Gastrocnemius medialis (tissue), 4 donors: ENCODE measurements at regions not wholly inside any gene's neighbourhood (a gene's known extent, or its start where the extent isn't known, plus 50 kb on each side); places are given as distances from the start of the nearest gene placed in this dataset.
"Not testable (repeated sequence)": the region's sequence is repeated elsewhere in the genome, so short reads cannot be mapped to it uniquely, and the experiment has no call there.

Experiments
- ATAC-seq, 2 donors: fragments of 150-250 bp; one replicate each; pipeline ENCODE4 v1.9.1; 2016
- DNase-seq, 2 donors: peaks; one replicate each; pipeline ENCODE4 v3.0.0-alpha.2; 2019
- H3K27ac ChIP-seq, 4 donors: fragments of 200-600 bp; sonication (generic); 1 replicate in 1 of 4; 2 replicates in 3 of 4; pipeline ENCODE4 v1.5.1; 2016 to 2018; ENCODE audit warnings: mild to moderate bottlenecking in 2 of 4, moderate library complexity in 1 of 4
- H3K27me3 ChIP-seq, 3 donors: fragments of 200-600 bp; sonication (generic) in 2 of 3; 1 replicate in 1 of 3; 2 replicates in 2 of 3; pipeline versions ENCODE4 v1.5.1 to v1.6.0; 2016 to 2019; ENCODE audit warnings: mild to moderate bottlenecking in 1 of 3, moderate library complexity in 1 of 3
- H3K36me3 ChIP-seq, 2 donors: fragments of 200-600 bp; sonication (generic) in 1 of 2; one replicate each; pipeline ENCODE4 v1.5.1; 2017 to 2018
- H3K4me1 ChIP-seq, 2 donors: fragments of 200-600 bp; sonication (generic) in 1 of 2; one replicate each; pipeline ENCODE4 v1.5.1; 2016 to 2017; ENCODE audit warnings: mild to moderate bottlenecking in 2 of 2
- H3K4me3 ChIP-seq, 4 donors: fragments of 200-600 bp; sonication (generic) in 3 of 4; 1 replicate in 1 of 4; 2 replicates in 3 of 4; pipeline ENCODE4 v1.5.1; 2016 to 2019; ENCODE audit warnings: mild to moderate bottlenecking in 2 of 4
- H3K9me3 ChIP-seq, 3 donors: fragments of 200-600 bp; sonication (generic) in 2 of 3; 1 replicate in 1 of 3; 2 replicates in 2 of 3; pipeline ENCODE4 v1.5.1; 2016 to 2019
- CTCF ChIP-seq, 5 experiments: fragments of 450-650 bp in 3 of 5; fragments of 200-600 bp in 2 of 5; sonication (generic) in 2 of 5; IDR thresholded peaks in 4 of 5; conservative IDR thresholded peaks in 1 of 5; 1 replicate in 4 of 5; 2 replicates in 1 of 5; pipeline ENCODE4 v1.5.1; 2016 to 2019; ENCODE audit warnings: antibody characterized with exemption in 5 of 5, mild to moderate bottlenecking in 3 of 5, moderate library complexity in 3 of 5
- POLR2A ChIP-seq, 2 donors: fragments of 450-650 bp; IDR thresholded peaks; one replicate each; pipeline ENCODE4 v1.6.1; 2017; ENCODE audit warnings: antibody characterized with exemption in 2 of 2, mild to moderate bottlenecking in 2 of 2, moderate library complexity in 2 of 2
- in situ Hi-C, 4 donors: fragments of 200-750 bp; cut with MboI; loops; one replicate each; pipeline versions ENCODE4 v1.15.0 to v1.8.0; 2017; ENCODE audit warnings: low sequenced_read_pairs in 4 of 4
- intact Hi-C: fragments of 100-400 bp; cut with DNase I; formaldehyde crosslinking; loops from one replicate; pipeline ENCODE4 v1.15.1; 2023; ENCODE audit warnings: low total_unique reads

- H3K4me3 ChIP-seq, result no peak overlapping the region
- no peaks in the 10 kb centered on the region for H3K9me3 ChIP-seq
- DNase-seq (no peak), ATAC-seq (no peak)
- H3K27me3 ChIP-seq, result no peaks in the 10 kb centered on the region
- in situ Hi-C loops, result no loop called here
- H3K36me3 ChIP-seq, result no peaks in the 10 kb centered on the region
- H3K27ac ChIP-seq, result no peak overlapping the region
- intact Hi-C loops, result no loop called here
- no peak for TF ChIP-seq POLR2A (IDR thresholded peaks at IDR 0.05)
- no peak for TF ChIP-seq CTCF (IDR thresholded peaks at IDR 0.05 in 4 of 5, conservative IDR thresholded peaks at IDR 0.05 in 1 of 5)
- H3K4me1 ChIP-seq, result no peaks in the 10 kb centered on the region
These were observed 371.8 kb downstream of the MDFIC start for GRCh38 chr7:115293628-115294240.

GRCh38 chr7:115292381-115292780, 370.5 kb downstream of the MDFIC start:
- no peaks in the 10 kb centered on the region for H3K4me1 ChIP-seq
- intact Hi-C loops (no loop called here), in situ Hi-C loops (no loop called here)
- H3K4me3 ChIP-seq, result no peak overlapping the region
- H3K27me3 ChIP-seq, result no peaks in the 10 kb centered on the region
- no peaks in the 10 kb centered on the region for H3K36me3 ChIP-seq
- DNase-seq (no peak), ATAC-seq (no peak)
- no peak for TF ChIP-seq POLR2A (IDR thresholded peaks at IDR 0.05)
- TF ChIP-seq CTCF (IDR thresholded peaks at IDR 0.05 in 4 of 5, conservative IDR thresholded peaks at IDR 0.05 in 1 of 5), result no peak
- no peak overlapping the region for H3K27ac ChIP-seq
- no peaks in the 10 kb centered on the region for H3K9me3 ChIP-seq

- Histone ChIP-seq H3K4me3 (no peak overlapping the region), H3K27me3 (no peaks in the 10 kb centered on the region), H3K27ac (no peak overlapping the region), H3K4me1 (no peaks in the 10 kb centered on the region), H3K36me3 (no peaks in the 10 kb centered on the region), H3K9me3 (no peaks in the 10 kb centered on the region)
- intact Hi-C loops, result no loop called here
- DNase-seq, result no peak
- in situ Hi-C loops, result no loop called here
- no peak for TF ChIP-seq CTCF (IDR thresholded peaks at IDR 0.05 in 4 of 5, conservative IDR thresholded peaks at IDR 0.05 in 1 of 5)
- no peak for TF ChIP-seq POLR2A (IDR thresholded peaks at IDR 0.05)
- ATAC-seq, result no peak
These were observed 368.1 kb downstream of the MDFIC start for GRCh38 chr7:115289971-115290370.

GRCh38 chr7:115276791-115277190, 354.9 kb downstream of the MDFIC start:
- no peak for DNase-seq
- Histone ChIP-seq H3K4me1 (no peaks in the 10 kb centered on the region), H3K36me3 (no peaks in the 10 kb centered on the region), H3K9me3 (no peaks in the 10 kb centered on the region), H3K27me3 (no peaks in the 10 kb centered on the region), H3K27ac (no peak overlapping the region), H3K4me3 (no peak overlapping the region)
- intact Hi-C loops (no loop called here), in situ Hi-C loops (no loop called here)
- no peak for ATAC-seq
- TF ChIP-seq CTCF (IDR thresholded peaks at IDR 0.05 in 4 of 5, conservative IDR thresholded peaks at IDR 0.05 in 1 of 5) (no peak), POLR2A (IDR thresholded peaks at IDR 0.05) (no peak)

GRCh38 chr7:115273855-115274254, 352.0 kb downstream of the MDFIC start:
- H3K4me3 ChIP-seq, H3K9me3 ChIP-seq, in situ Hi-C loops, H3K36me3 ChIP-seq, H3K4me1 ChIP-seq, DNase-seq, ATAC-seq, H3K27ac ChIP-seq, intact Hi-C loops, H3K27me3 ChIP-seq: not testable (repeated sequence)
